ENCODE measurements at regions not wholly inside any gene's neighbourhood (a gene's known extent, or its start where the extent isn't known, plus 50 kb on each side); places are given as distances from the start of the nearest gene placed in this dataset.

DNA sequence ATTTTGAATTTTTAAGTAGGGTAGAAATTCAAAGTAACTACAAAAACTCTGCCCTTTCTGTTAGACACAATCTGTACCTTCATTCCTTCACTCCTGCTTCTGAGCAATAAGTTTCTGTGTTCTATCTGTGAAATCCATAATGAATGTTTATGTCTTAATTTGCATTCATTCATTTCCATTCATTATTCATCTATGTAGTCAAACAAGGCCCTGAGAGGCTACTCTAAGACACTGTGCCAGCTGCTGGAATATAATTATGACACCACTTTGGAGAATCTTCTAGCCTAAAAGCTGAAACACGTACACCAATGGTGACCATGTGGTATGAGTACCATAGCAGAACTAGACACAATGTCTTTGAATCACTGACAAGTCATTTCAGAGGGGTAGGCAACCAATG is 199.9 kb upstream of the FAR2 start:
- no peak for TF ChIP-seq CTCF (IDR thresholded peaks at IDR 0.05; ENCODE audit: borderline replicate concordance, extremely low read depth, low read length, poor library complexity, severe bottlenecking)
- TF ChIP-seq EZH2 (IDR thresholded peaks at IDR 0.05; ENCODE audit: borderline replicate concordance, low read depth, low read length, severe bottlenecking): no peak
